ENCODE measurements at regions not wholly inside any gene's neighbourhood (a gene's known extent, or its start where the extent isn't known, plus 50 kb on each side); places are given as distances from the start of the nearest gene placed in this dataset.

DNA sequence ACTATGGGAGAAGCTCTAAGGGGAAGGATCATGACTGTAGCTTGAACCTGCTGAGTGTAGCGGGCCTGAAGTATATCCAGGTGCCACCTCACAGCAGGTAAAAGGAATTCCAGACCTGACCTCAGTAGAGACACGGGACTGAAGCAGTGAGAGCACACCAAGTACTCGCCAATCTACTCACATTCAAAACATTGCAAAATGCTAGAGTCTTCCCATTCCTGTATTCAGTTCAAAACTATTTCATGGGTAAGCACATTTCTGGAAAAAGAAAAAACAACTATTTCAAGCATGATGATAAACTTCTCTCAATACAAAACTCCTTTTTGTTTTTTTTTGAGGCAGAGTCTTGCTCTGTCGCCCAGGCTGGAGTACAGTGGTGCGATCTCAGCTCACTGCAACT lies 121.9 kb upstream of the AUTS2 start:
- no peak for DNase-seq (ENCODE audit: low spot score)

GRCh38 chr7:69482676-69483075 lies 115.6 kb upstream of the AUTS2 start:
- DNase-seq (ENCODE audit: low spot score), result no peak
- Mint-ChIP-seq H3K36me3 (ENCODE audit: low read depth, unreplicated experiment) (no peaks in the 10 kb centered on the region), H3K4me1 (ENCODE audit: unreplicated experiment) (peaks cover 6% of the 10 kb centered on the region), H3K4me3 (ENCODE audit: unreplicated experiment) (no peak overlapping the region), H3K27me3 (ENCODE audit: unreplicated experiment) (peaks cover 3% of the 10 kb centered on the region), H3K27ac (ENCODE audit: unreplicated experiment) (no peak overlapping the region), H3K9me3 (ENCODE audit: unreplicated experiment) (no peaks in the 10 kb centered on the region)
- TF ChIP-seq CTCF (IDR thresholded peaks at IDR 0.05; ENCODE audit: unreplicated experiment), result no peak

More for the DNA sequence above, 121.9 kb upstream of the AUTS2 start:
- Mint-ChIP-seq H3K36me3 (ENCODE audit: low read depth, unreplicated experiment) (no peaks in the 10 kb centered on the region), H3K4me1 (ENCODE audit: unreplicated experiment) (no peaks in the 10 kb centered on the region), H3K4me3 (ENCODE audit: unreplicated experiment) (no peak overlapping the region), H3K27me3 (ENCODE audit: unreplicated experiment) (peaks cover 2% of the 10 kb centered on the region), H3K27ac (ENCODE audit: unreplicated experiment) (no peak overlapping the region), H3K9me3 (ENCODE audit: unreplicated experiment) (no peaks in the 10 kb centered on the region)
- TF ChIP-seq CTCF (IDR thresholded peaks at IDR 0.05; ENCODE audit: unreplicated experiment), result no peak

GRCh38 chr7:69489533-69489932 lies 108.7 kb upstream of the AUTS2 start:
- DNase-seq (ENCODE audit: low spot score), result no peak
- H3K27me3 Mint-ChIP-seq (ENCODE audit: unreplicated experiment), result peaks cover under 1% of the 10 kb centered on the region
- H3K9me3 Mint-ChIP-seq (ENCODE audit: unreplicated experiment), result no peaks in the 10 kb centered on the region
- H3K36me3 Mint-ChIP-seq (ENCODE audit: low read depth, unreplicated experiment), result no peaks in the 10 kb centered on the region
- no peak overlapping the region for H3K27ac Mint-ChIP-seq (ENCODE audit: unreplicated experiment)
- no peak for TF ChIP-seq CTCF (IDR thresholded peaks at IDR 0.05; ENCODE audit: unreplicated experiment)
- H3K4me1 Mint-ChIP-seq (ENCODE audit: unreplicated experiment), result peaks cover 4% of the 10 kb centered on the region
- no peak overlapping the region for H3K4me3 Mint-ChIP-seq (ENCODE audit: unreplicated experiment)

DNA sequence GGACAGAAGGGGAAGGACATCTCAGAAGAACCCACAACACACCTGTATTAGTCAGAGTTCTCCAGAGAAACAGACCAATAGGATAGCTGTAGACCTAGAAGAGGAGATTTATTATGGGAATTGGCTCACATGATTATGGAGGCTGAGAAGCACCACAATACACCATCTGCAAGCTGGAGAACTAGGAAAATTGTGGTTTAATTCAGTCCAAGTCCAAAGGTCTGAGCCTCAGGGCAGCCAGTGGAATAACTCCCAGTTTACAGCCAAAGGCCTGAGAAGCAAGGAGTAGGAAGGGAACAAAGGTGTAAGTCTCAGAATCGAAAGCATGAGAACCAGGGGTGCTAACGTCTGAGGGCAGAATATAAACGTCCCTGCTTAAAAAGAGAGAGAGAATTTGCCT lies 99.6 kb upstream of the AUTS2 start:
- Mint-ChIP-seq H3K4me1 (ENCODE audit: unreplicated experiment) (peaks cover 18% of the 10 kb centered on the region), H3K27ac (ENCODE audit: unreplicated experiment) (no peak overlapping the region), H3K4me3 (ENCODE audit: unreplicated experiment) (no peak overlapping the region), H3K36me3 (ENCODE audit: low read depth, unreplicated experiment) (peaks cover 11% of the 10 kb centered on the region), H3K9me3 (ENCODE audit: unreplicated experiment) (no peaks in the 10 kb centered on the region), H3K27me3 (ENCODE audit: unreplicated experiment) (peaks cover 6% of the 10 kb centered on the region)
- no peak for TF ChIP-seq CTCF (IDR thresholded peaks at IDR 0.05; ENCODE audit: unreplicated experiment)
- DNase-seq (ENCODE audit: low spot score), result no peak

- Mint-ChIP-seq H3K27ac (ENCODE audit: unreplicated experiment) (no peak overlapping the region), H3K36me3 (ENCODE audit: low read depth, unreplicated experiment) (peaks cover 11% of the 10 kb centered on the region), H3K4me3 (ENCODE audit: unreplicated experiment) (no peak overlapping the region), H3K9me3 (ENCODE audit: unreplicated experiment) (no peaks in the 10 kb centered on the region), H3K4me1 (ENCODE audit: unreplicated experiment) (peaks cover 26% of the 10 kb centered on the region), H3K27me3 (ENCODE audit: unreplicated experiment) (peaks cover 1% of the 10 kb centered on the region)
- no peak for DNase-seq (ENCODE audit: low spot score)
- no peak for TF ChIP-seq CTCF (IDR thresholded peaks at IDR 0.05; ENCODE audit: unreplicated experiment)
These were observed 95.9 kb upstream of the AUTS2 start for GRCh38 chr7:69502358-69502757.
